ENCODE measurements at regions not wholly inside any gene's neighbourhood (a gene's known extent, or its start where the extent isn't known, plus 50 kb on each side); places are given as distances from the start of the nearest gene placed in this dataset.
"Not testable (repeated sequence)": the region's sequence is repeated elsewhere in the genome, so short reads cannot be mapped to it uniquely, and the experiment has no call there.

- DNase-seq (ENCODE audit: low spot score): no peak
Observed at GRCh38 chr3:75126556-75126955, 512.1 kb upstream of the CNTN3 start.

DNA sequence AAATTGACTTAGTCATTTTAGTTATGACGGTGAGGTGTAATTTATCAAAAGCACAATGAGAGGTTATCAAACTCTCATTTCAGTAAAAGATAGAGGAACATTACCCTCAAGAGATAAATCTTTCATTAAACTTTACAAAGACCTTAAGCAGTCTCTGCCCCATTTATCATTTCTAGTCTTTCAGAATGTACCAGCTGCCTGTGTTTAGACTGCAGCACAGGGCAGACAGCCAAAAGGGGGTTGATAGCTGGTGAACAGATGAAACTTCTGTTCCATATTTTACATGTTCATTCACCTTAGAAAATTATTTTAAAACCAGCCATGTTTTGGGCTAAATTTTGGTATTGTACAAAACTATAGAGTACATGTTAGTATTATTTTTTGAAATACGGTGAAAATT lies 514.6 kb upstream of the CNTN3 start:
- no peak for DNase-seq (ENCODE audit: low spot score)

DNA sequence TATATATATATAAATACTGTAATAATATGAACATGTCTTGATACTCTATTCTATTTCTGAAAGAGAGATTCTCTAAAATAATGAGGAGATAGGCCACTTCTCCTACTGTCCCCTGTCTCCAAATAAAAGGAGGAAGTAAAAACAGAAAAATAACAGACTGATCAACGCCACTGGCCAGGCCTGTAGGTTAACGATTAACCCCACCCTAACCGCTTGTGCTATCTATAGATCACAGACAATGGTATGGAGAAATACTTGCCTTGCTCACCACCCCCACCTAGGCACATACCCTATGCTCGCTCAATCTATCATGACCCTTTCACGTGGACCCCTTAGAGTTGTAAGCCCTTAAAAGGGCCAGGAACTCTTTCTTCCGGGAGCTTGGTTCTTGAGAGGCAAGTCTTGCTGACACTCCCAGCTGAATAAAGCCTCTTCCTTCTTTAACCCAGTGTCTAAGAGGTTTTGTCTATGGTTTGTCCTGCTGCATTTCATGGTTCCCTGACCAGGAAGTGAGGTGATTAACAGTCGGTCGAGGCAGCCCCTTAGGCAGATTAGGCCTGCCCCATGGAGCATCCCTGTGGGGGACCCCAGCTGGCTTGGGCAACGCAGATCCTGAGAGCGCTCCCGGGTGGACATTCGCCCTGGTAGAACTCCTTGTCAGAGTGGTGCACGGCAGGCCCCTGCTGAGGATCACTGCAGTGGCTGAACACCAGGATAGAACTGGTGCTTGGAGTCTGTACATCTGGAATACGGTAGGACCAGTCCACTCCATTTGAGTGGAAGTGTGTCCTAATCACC lies 521.8 kb upstream of the CNTN3 start:
- DNase-seq (ENCODE audit: low spot score): no peak

DNA sequence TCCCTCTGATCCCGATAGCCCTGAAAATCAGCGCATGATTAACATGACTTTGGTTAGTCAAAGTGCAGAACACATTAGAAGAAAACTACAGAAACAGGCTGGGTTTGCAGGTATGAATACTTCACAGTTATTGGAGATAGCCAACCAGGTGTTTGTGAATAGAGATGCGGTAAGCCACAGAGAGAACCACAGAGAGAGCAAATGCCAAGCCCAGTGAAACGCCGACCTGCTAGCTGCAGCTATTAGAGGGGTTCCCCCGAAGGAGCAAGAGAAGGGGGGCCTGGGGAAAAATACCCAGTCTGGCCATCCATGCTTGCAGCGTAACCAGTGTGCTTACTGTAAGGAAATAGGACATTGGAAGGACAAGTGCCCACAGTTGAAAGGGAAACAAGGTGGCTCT lies 523.9 kb upstream of the CNTN3 start:
- no peak for DNase-seq (ENCODE audit: low spot score)

GRCh38 chr3:75140904-75141615 lies 523.1 kb upstream of the FRG2C start:
- DNase-seq (ENCODE audit: low spot score): no peak

DNA sequence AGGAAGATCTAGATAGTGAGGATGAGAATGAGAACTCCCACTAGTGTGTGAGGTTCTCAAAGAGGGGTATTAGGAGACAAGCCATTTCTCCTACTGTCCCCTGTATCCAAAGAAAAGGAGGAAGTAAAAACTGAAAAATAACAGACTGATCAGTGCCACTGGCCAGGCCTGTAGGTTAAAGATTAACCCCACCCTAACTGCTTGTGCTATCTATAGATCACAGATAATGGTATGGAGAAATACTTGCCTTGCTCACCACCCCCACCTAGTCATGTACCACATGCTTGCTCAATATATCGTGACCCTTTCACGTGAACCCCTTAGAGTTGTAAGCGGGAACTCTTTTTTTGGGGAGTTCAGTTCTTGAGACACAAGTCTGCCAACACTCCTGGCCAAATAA lies 519.7 kb upstream of the FRG2C start:
- no peak for DNase-seq (ENCODE audit: low spot score)

- no peak for DNase-seq (ENCODE audit: low spot score)
Observed at GRCh38 chr3:75171630-75172230, 492.4 kb upstream of the FRG2C start.

DNA sequence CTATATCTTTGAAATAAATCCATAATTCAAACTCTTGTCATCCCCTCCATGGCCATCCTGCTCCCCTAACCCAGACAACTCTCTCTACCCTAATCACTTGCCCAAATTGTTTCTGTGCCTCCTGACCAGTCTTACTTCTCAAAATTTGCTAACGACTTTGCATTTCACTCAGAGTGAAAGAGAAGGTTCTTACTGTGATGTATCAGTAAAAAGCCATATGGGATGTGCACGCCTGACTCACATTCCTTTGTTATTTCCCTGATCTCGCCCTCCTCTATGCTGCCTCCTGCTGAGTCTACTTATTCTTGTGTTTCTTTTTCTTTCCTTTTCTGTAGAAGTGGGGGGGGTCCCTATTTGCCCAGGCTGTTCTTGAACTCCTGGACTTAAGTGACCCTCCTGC lies 487.2 kb upstream of the FRG2C start:
- DNase-seq (ENCODE audit: low spot score): no peak

DNA sequence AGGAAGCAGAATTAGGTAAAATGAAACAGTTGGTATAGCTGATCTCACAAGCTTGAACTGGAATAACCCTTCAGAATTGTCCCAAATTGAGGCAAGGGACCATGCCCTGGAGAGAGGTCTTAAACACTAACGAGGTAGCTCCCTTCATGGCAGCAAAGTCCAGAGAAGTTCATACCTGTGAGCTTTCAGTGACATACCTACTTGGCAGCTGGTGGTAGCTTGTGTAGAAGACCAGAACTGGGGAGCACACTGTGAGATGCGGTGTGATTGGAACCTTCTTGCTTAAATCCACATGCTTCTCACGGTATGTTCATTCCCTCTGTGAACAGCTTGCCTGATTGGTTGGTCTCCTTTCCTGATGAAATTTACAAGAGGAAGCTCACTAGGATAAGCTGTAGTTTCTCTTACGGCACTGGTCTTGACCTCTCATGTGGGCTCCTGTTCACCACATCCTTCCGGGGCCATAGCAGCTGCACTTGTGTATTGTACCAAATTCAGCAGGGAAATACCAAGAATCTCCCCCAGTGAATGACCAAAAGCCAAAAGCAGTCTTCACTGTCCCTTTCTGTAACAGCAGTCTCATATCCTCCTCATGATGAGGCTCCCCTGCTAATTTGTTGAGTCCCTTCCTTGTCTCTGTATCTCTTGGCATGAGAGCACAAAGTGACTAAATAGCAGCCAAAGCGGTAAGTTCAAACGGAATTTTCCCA lies 483.7 kb upstream of the FRG2C start:
- no peak for DNase-seq (ENCODE audit: low spot score)

- no peak for DNase-seq (ENCODE audit: low spot score)
Observed at GRCh38 chr3:75180945-75181298, 483.2 kb upstream of the FRG2C start.

GRCh38 chr3:75188962-75189361 lies 475.2 kb upstream of the FRG2C start:
- DNase-seq (ENCODE audit: low spot score): no peak

- peak; percentile 51 for DNase-seq (ENCODE audit: low spot score)
Observed at GRCh38 chr3:75192146-75192616, 471.9 kb upstream of the FRG2C start.

DNA sequence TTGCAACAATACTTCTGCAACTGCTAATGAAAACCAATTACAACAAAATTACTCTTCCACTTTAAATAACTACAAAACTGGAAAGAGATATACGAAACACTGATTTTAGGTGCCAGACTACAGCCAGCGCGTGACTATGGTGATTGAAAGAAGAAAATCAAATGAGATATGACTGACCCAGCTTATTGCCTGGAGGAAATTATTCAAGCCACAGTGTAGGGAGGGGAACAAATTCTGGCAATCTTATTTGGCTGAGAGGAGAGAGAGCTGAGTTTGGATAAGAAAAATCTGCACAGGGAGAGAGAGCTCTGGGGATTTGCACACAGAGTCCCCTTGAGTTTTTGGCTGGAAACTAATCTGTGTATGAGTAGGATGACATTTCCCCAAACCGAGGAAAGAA lies 470.3 kb upstream of the FRG2C start:
- no peak for DNase-seq (ENCODE audit: low spot score)

DNA sequence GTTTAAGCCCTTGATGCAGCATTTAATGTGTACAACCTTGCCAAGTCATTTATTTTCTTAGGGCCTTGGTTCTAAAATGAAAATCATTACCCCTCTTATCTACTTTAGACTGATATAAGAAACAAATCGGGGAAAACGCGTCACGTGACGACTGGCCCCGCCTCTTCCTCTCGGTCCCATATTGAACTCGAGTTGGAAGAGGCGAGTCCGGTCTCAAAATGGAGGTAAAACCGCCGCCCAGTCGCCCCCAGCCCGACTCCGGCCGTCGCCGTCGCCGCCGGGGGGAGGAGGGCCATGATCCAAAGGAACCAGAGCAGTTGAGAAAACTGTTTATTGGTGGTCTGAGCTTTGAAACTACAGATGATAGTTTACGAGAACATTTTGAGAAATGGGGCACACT lies 449.8 kb upstream of the FRG2C start:
- not testable (repeated sequence) for DNase-seq (ENCODE audit: low spot score)

DNA sequence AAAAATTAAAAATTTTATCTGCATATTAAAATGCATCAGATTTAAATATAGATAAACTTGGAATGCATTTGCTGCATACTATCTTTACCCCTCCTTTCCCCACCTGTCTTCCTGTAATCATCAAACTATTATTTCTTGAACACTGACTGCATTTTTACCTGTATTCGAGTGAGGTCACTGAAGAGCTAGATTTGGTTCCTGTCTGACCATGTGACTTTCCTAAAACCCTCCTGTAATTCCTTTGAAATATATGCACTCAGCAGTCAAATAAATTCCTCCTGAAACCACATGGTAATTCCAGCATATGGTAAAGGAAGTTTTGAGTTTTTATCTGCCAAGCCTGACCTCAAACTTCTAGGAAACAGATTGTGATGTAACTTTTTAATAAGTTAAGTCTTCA lies 445.6 kb upstream of the FRG2C start:
- DNase-seq (ENCODE audit: low spot score): no peak

- DNase-seq (ENCODE audit: low spot score): no peak
Observed at GRCh38 chr3:75220932-75221331, 443.2 kb upstream of the FRG2C start.

DNA sequence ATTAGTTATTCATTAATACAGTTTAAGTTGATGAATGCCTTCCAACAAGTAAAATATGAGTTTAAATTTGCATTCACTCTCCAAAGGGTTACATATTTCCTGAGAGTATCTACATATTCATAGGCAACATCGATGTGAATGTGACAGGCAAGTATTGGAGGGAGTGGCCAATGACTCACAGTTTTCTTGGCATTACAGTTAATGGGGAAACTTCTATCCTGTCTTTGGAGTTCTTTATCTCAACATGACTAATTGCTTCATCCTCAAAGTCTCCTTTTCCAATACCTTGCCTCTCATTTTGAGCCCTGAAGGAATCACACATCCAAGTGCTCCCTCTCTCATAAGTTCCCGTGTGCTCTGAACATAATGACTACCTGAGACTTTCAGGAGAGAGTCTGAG lies 439.7 kb upstream of the FRG2C start:
- DNase-seq (ENCODE audit: low spot score): no peak

- no peak for DNase-seq (ENCODE audit: low spot score)
Observed at GRCh38 chr3:75232216-75232615, 431.9 kb upstream of the FRG2C start.

GRCh38 chr3:75235631-75236030 lies 428.5 kb upstream of the FRG2C start:
- DNase-seq (ENCODE audit: low spot score): no peak

DNA sequence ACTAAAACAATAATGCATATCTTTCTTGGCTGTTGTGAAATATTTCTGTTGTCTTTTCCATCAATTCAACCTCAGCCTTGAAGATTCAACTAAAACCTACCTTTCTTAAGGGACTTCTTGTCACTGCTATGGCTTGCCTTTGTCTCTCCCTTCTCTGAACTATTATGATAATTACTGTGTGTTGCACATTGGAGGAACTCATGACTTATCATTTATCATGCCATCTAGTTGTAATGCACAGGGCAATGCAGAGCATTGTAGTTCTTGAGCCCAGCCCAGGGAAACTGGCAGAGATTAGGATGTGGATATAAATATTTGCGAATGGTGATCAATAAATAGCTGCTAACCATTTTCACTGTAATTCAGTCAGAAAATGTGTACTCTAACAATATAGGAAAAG lies 427.1 kb upstream of the FRG2C start:
- no peak for DNase-seq (ENCODE audit: low spot score)

GRCh38 chr3:75237477-75237876 lies 426.7 kb upstream of the FRG2C start:
- DNase-seq (ENCODE audit: low spot score): no peak

DNA sequence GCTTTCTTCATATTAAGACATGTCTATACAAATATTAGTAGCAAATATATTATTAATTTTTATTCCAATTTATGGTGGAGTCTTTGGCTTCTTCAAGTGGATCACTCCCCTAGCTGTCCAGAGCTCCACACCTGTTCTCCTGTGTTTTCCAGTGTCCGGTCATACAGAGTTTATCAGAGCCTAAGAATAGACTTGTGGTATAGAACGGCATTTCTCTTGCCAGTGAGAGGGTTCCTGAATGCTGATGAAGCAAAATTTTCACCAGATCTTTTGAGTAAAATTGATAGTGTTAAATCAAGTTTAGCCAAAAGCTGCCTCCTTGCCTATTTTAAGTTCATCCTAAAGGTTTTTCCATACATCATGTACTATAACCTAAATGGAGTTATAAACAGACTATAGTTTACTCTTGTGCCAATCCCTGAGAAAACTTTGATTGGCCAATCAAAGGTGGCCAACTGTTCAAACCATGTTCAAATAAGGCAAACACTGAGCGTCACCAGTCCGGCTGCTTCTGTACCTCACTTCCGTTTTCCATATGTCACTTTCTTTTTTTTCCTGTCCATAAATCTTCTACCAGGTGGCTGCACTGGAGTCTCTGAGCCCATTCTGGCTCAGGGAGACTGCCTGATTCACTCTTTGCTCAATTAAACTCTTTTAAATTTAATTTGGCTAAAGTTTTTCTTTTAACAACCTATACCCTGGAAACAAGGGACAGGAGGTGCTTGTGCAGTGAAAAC lies 422.7 kb upstream of the FRG2C start:
- DNase-seq (ENCODE audit: low spot score): not testable (repeated sequence)
